GM10266 (cell line): ENCODE measurements at regions not wholly inside any gene's neighbourhood (a gene's known extent, or its start where the extent isn't known, plus 50 kb on each side); places are given as distances from the start of the nearest gene placed in this dataset.

Experiments used
- DNase-seq: peaks from one replicate; pipeline ENCODE4 v3.0.0; 2012; ENCODE audit errors: extremely low spot score
- CTCF ChIP-seq: IDR thresholded peaks from 2 replicates; pipeline ENCODE4 v1.5.1; 2012; ENCODE audit warnings: mild to moderate bottlenecking, low read depth; ENCODE audit not compliant: control insufficient read depth, insufficient read depth; ENCODE audit errors: missing control alignments

GRCh38 chr4:124939908-124940307, 227.4 kb upstream of the ANKRD50 start:
- no peak for TF ChIP-seq CTCF
- DNase-seq: no peak

GRCh38 chr4:124938836-124939235, 226.3 kb upstream of the ANKRD50 start:
- TF ChIP-seq CTCF: no peak
- no peak for DNase-seq

GRCh38 chr4:124937993-124938392, 225.5 kb upstream of the ANKRD50 start:
- TF ChIP-seq CTCF: no peak
- no peak for DNase-seq

- no peak for TF ChIP-seq CTCF
- DNase-seq: no peak
These were observed 223.9 kb upstream of the ANKRD50 start for GRCh38 chr4:124936427-124936826.

- TF ChIP-seq CTCF: no peak
- no peak for DNase-seq
These were observed 222.4 kb upstream of the ANKRD50 start for GRCh38 chr4:124934916-124935315.

- no peak for DNase-seq
- no peak for TF ChIP-seq CTCF
These were observed 221.0 kb upstream of the ANKRD50 start for GRCh38 chr4:124933521-124933920.

- no peak for DNase-seq
- TF ChIP-seq CTCF: no peak
These were observed 219.9 kb upstream of the ANKRD50 start for GRCh38 chr4:124932447-124932846.
